ENCODE measurements at regions not wholly inside any gene's neighbourhood (a gene's known extent, or its start where the extent isn't known, plus 50 kb on each side); places are given as distances from the start of the nearest gene placed in this dataset.

- TF ChIP-seq PATZ1 (tag by site-specific recombination; IDR thresholded peaks at IDR 0.05), result no peak
- TF ChIP-seq ZNF214 (tag by site-specific recombination; IDR thresholded peaks at IDR 0.05; ENCODE audit: borderline replicate concordance), result no peak
- no peak for TF ChIP-seq CTCF (tag by site-specific recombination; IDR thresholded peaks at IDR 0.05)
- TF ChIP-seq ZFP3 (tag by site-specific recombination; IDR thresholded peaks at IDR 0.05; ENCODE audit: low read depth), result no peak
- TF ChIP-seq HOXA7 (CRISPR knock-in tag; IDR thresholded peaks at IDR 0.05; ENCODE audit: borderline replicate concordance), result no peak
- no peak for TF ChIP-seq ZNF157 (tag by site-specific recombination; IDR thresholded peaks at IDR 0.05)
- TF ChIP-seq ZBTB7A (tag by site-specific recombination; IDR thresholded peaks at IDR 0.05; ENCODE audit: low read depth), result no peak
- TF ChIP-seq ELK4 (IDR thresholded peaks at IDR 0.05; ENCODE audit: borderline replicate concordance, low read depth, low read length), result no peak
- no peak for TF ChIP-seq YY1 (tag by site-specific recombination; IDR thresholded peaks at IDR 0.05)
- no peak for TF ChIP-seq ZSCAN30 (tag by site-specific recombination; IDR thresholded peaks at IDR 0.05)
- no peak for TF ChIP-seq ZBTB11 (tag by site-specific recombination; conservative IDR thresholded peaks at IDR 0.05; ENCODE audit: low read depth)
These were observed 1209.3 kb upstream of the CHAC2 start for GRCh38 chr2:52558265-52558664.
